CD14-positive monocyte (primary cell): ENCODE measurements at regions not wholly inside any gene's neighbourhood (a gene's known extent, or its start where the extent isn't known, plus 50 kb on each side); places are given as distances from the start of the nearest gene placed in this dataset.

ENCODE experiments used
- DNase-seq, 3 donors: peaks; one replicate each; pipeline ENCODE4 v3.0.0-alpha.2; 2011 to 2022
- H2AFZ ChIP-seq: 2 replicates; pipeline ENCODE4 v1.6.0; 2012; ENCODE audit warnings: mild to moderate bottlenecking, low read depth, low read length, inconsistent platforms; ENCODE audit not compliant: insufficient read depth, poor library complexity, severe bottlenecking
- H3K27ac ChIP-seq, 2 donors: 1 replicate in 1 of 2; 2 replicates in 1 of 2; pipeline ENCODE4 v1.5.1; 2012 to 2013; ENCODE audit warnings: low read length in 2 of 2, control low read depth in 1 of 2, inconsistent platforms in 1 of 2, low read depth in 1 of 2, mild to moderate bottlenecking in 1 of 2
- H3K27me3 ChIP-seq, 2 donors: one replicate each; pipeline versions ENCODE4 v1.6.0 to v1.6.1; 2011 to 2013; ENCODE audit warnings: low read length in 2 of 2; ENCODE audit not compliant: control insufficient read depth in 2 of 2, insufficient read depth in 2 of 2
- H3K36me3 ChIP-seq, 2 donors: replicated peaks in 1 of 2; 1 replicate in 1 of 2; 2 replicates in 1 of 2; pipeline versions ENCODE4 v1.5.1 to v1.6.1; 2012 to 2013; ENCODE audit warnings: low read length in 2 of 2, control low read depth in 1 of 2, inconsistent platforms in 1 of 2, mild to moderate bottlenecking in 1 of 2; ENCODE audit not compliant: insufficient read depth in 2 of 2, control insufficient read depth in 1 of 2
- H3K4me1 ChIP-seq, 2 donors: 1 replicate in 1 of 2; 2 replicates in 1 of 2; pipeline versions ENCODE4 v1.5.1 to v1.6.1; 2012 to 2013; ENCODE audit warnings: low read length in 2 of 2, control low read depth in 1 of 2, inconsistent platforms in 1 of 2, mild to moderate bottlenecking in 1 of 2, moderate library complexity in 1 of 2; ENCODE audit not compliant: insufficient read depth in 2 of 2, control insufficient read depth in 1 of 2
- H3K4me2 ChIP-seq: replicated peaks from 2 replicates; pipeline ENCODE3; 2012; ENCODE audit warnings: low read length, moderate library complexity, mild to moderate bottlenecking; ENCODE audit not compliant: poor library complexity, severe bottlenecking; ENCODE audit errors: extremely low read depth
- H3K4me3 ChIP-seq, 3 experiments: fragments of 200-600 bp in 1 of 3; sonication (generic) in 1 of 3; replicated peaks in 1 of 3; 1 replicate in 2 of 3; 2 replicates in 1 of 3; pipeline ENCODE4 v1.5.1; 2011 to 2013; ENCODE audit warnings: low read length in 3 of 3, mild to moderate bottlenecking in 3 of 3, control low read depth in 2 of 3, low read depth in 2 of 3, inconsistent platforms in 1 of 3, moderate library complexity in 1 of 3
- H3K79me2 ChIP-seq: 2 replicates; pipeline ENCODE4 v1.6.0; 2012; ENCODE audit warnings: mild to moderate bottlenecking, control low read depth, inconsistent platforms, low read length, moderate library complexity; ENCODE audit not compliant: insufficient read depth
- H3K9ac ChIP-seq: 2 replicates; pipeline ENCODE4 v1.6.0; 2017; ENCODE audit warnings: low read length, mild to moderate bottlenecking; ENCODE audit not compliant: insufficient read depth, poor library complexity, severe bottlenecking
- H3K9me3 ChIP-seq, 2 donors: replicated peaks in 1 of 2; 1 replicate in 1 of 2; 2 replicates in 1 of 2; pipeline versions ENCODE4 v1.5.1 to v1.6.1; 2012 to 2013; ENCODE audit warnings: low read length in 2 of 2, control low read depth in 1 of 2; ENCODE audit not compliant: control insufficient read depth in 1 of 2, insufficient read depth in 1 of 2
- H4K20me1 ChIP-seq: 2 replicates; pipeline ENCODE4 v1.6.0; 2012; ENCODE audit warnings: mild to moderate bottlenecking, low read length, control low read depth, moderate library complexity; ENCODE audit not compliant: insufficient read depth
- H3K27ac Mint-ChIP-seq, 7 donors: one replicate each; pipeline ENCODE4 v1.8.0; 2020; ENCODE audit warnings: mild to moderate bottlenecking in 7 of 7, mixed read lengths in 7 of 7, moderate library complexity in 6 of 7, inconsistent platforms in 2 of 7
- H3K27me3 Mint-ChIP-seq, 3 donors: one replicate each; pipeline ENCODE4 v1.8.0; 2021 to 2022; ENCODE audit warnings: low read depth in 3 of 3, mild to moderate bottlenecking in 3 of 3, mixed read lengths in 3 of 3, moderate library complexity in 3 of 3, inconsistent platforms in 1 of 3
- H3K36me3 Mint-ChIP-seq, 2 donors: one replicate each; pipeline ENCODE4 v1.8.0; 2020; ENCODE audit warnings: mixed read lengths in 2 of 2, inconsistent platforms in 1 of 2, mild to moderate bottlenecking in 1 of 2
- H3K4me1 Mint-ChIP-seq: one replicate; pipeline ENCODE4 v1.8.0; 2020; ENCODE audit warnings: mild to moderate bottlenecking, mixed read lengths
- H3K4me3 Mint-ChIP-seq, 2 donors: one replicate each; pipeline ENCODE4 v1.8.0; 2020; ENCODE audit warnings: mild to moderate bottlenecking in 2 of 2, mixed read lengths in 2 of 2, moderate library complexity in 1 of 2
- H3K9me3 Mint-ChIP-seq, 7 donors: one replicate each; pipeline ENCODE4 v1.8.0; 2020 to 2022; ENCODE audit warnings: mixed read lengths in 7 of 7, mild to moderate bottlenecking in 6 of 7, moderate library complexity in 6 of 7, inconsistent platforms in 2 of 7
- WGBS: methylation state at CpG from one replicate; pipeline ENCODE4 v1.1.5; 2013; ENCODE audit warnings: missing lambda C conversion rate; ENCODE audit not compliant: insufficient coverage; 5-methylcytosine and 5-hydroxymethylcytosine counted together
- intact Hi-C, 2 donors: fragments of 100-400 bp; cut with micrococcal nuclease; formaldehyde crosslinking; loops; one replicate each; pipeline versions ENCODE4 v1.15.0 to v1.15.1; 2023
- TF ChIP-seq, protein P1 (sequence below): fragments of 200-600 bp; IDR thresholded peaks from one replicate; pipeline ENCODE4 v1.8.0; 2022; ENCODE audit warnings: antibody characterized with exemption, mild to moderate bottlenecking

DNA sequence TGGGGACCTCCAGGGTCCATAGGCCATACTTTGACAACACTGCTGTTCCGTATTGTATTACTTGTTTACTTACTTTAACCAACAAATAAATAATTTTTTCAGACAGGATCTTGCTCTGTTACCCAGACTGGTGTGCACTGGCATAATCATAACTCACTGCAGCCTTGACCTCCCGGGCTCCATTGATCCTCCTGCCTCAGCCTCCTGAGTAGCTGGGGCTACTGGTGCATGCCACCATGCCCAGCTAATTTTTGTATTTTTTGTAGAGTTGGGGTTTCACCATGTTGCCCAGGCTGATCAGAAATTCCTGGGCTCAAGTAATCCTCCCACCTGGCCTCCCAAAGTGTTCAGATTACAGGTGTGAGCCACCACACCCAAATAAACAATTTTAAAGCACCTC lies 64.9 kb upstream of the C15orf39 start:
- H3K4me2 ChIP-seq: peak overlapping the region; percentile 58
- no CpG with 5 or more reads among the region's 2 CpGs for WGBS
- H3K27ac ChIP-seq: no peak overlapping the region
- no peak overlapping the region for H2AFZ ChIP-seq
- H3K36me3 ChIP-seq: no peaks in the 10 kb centered on the region
- Mint-ChIP-seq H3K27me3 (peaks cover 0 to 3% (median 1%) of the 10 kb centered on the region in 3 donors), H3K4me3 (no peak overlapping the region), H3K36me3 (peaks cover 0 to 3% of the 10 kb centered on the region in 2 donors), H3K27ac (peak overlapping the region in 1 of 7 donors; percentile 53), H3K4me1 (peaks cover 40% of the 10 kb centered on the region), H3K9me3 (peaks cover 7 to 15% (median 14%) of the 10 kb centered on the region in 7 donors)
- no peak for DNase-seq
- H3K4me1 ChIP-seq: peaks cover 32 to 49% of the 10 kb centered on the region in 2 donors
- TF ChIP-seq, protein P1, sequence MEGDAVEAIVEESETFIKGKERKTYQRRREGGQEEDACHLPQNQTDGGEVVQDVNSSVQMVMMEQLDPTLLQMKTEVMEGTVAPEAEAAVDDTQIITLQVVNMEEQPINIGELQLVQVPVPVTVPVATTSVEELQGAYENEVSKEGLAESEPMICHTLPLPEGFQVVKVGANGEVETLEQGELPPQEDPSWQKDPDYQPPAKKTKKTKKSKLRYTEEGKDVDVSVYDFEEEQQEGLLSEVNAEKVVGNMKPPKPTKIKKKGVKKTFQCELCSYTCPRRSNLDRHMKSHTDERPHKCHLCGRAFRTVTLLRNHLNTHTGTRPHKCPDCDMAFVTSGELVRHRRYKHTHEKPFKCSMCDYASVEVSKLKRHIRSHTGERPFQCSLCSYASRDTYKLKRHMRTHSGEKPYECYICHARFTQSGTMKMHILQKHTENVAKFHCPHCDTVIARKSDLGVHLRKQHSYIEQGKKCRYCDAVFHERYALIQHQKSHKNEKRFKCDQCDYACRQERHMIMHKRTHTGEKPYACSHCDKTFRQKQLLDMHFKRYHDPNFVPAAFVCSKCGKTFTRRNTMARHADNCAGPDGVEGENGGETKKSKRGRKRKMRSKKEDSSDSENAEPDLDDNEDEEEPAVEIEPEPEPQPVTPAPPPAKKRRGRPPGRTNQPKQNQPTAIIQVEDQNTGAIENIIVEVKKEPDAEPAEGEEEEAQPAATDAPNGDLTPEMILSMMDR: no peak
- intact Hi-C loops: loop anchor here in 1 of 2 donors (5.0 to 10.0 kb wide), 2 partner anchors 48 to 66 kb away; partner anchors contain the start of gene C15orf39
- no peak overlapping the region for H3K9ac ChIP-seq
- peaks cover 0 to 14% of the 10 kb centered on the region in 2 donors for H3K9me3 ChIP-seq
- H3K27me3 ChIP-seq: no peaks in the 10 kb centered on the region
- peak overlapping the region in 1 of 3 experiments; percentile 41 for H3K4me3 ChIP-seq
- no peaks in the 10 kb centered on the region for H3K79me2 ChIP-seq
- H4K20me1 ChIP-seq: no peaks in the 10 kb centered on the region

DNA sequence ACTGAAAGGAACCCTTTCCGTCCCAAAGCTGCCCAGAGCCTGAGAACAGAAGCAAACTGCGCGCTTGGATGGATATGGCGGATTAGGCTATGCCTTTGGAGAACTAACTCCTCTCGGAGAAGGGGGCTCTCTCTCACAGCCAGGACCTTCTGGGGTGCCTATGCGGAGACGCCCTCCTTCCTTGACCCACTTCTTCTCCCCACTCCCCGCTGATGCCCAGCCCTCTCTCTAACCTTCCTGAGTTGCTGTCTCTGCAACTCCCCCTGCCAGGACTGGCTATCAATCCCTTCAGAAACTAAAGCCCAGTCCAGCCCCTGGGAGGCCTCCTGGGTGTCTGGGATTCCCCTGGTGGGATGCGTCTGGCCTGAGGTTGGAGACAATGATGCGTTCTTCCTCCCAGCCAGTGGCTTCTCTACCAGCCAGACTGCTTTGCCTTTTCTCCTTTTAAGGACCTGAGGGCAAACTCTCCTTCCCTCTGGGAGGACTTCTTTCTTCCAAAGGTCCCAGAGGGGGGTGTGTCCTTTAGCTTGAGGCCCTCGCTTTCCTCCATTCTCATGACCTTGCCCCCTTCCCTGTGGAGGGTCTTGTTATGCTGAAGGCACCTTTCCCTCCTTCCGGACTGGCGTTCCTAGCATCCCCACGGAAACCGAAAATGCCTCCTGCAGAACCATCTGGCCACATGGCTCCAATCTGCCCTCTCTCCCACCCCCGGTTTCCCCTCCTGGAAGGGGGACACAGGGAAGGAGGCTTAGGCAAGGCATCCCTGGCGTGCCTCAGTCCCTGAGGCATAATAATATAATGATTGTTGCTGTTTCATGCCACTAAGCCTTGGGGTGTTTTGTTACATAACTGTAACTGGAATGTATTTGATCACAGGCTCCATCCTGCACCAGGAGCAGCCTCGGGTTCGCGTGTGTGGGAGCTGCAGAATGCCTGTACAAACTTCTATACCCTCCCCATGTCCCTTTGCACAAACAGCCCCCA lies 63.4 kb upstream of the C15orf39 start:
- peaks cover 14 to 30% of the 10 kb centered on the region in 2 donors for H3K9me3 ChIP-seq
- H3K4me2 ChIP-seq: no peak overlapping the region
- Mint-ChIP-seq H3K27ac (peak overlapping the region in 1 of 7 donors; percentile 14), H3K9me3 (peaks cover 18 to 31% (median 27%) of the 10 kb centered on the region in 7 donors), H3K4me1 (peaks cover 33% of the 10 kb centered on the region), H3K4me3 (no peak overlapping the region), H3K27me3 (peaks cover 0 to 3% (median 1%) of the 10 kb centered on the region in 3 donors), H3K36me3 (peaks cover 3 to 7% of the 10 kb centered on the region in 2 donors)
- H2AFZ ChIP-seq: no peak overlapping the region
- TF ChIP-seq, protein P1: no peak
- WGBS: 90% methylated on average over 8 of the region's 20 CpGs
- H3K27ac ChIP-seq: no peak overlapping the region
- peaks cover 21 to 37% of the 10 kb centered on the region in 2 donors for H3K4me1 ChIP-seq
- DNase-seq: no peak
- no peak overlapping the region for H3K9ac ChIP-seq
- H3K79me2 ChIP-seq: no peaks in the 10 kb centered on the region
- intact Hi-C loops: loop anchor here in 1 of 2 donors (5.0 to 10.0 kb wide), 2 partner anchors 46 to 64 kb away; partner anchors contain the start of gene C15orf39
- H4K20me1 ChIP-seq: no peaks in the 10 kb centered on the region
- H3K27me3 ChIP-seq: no peaks in the 10 kb centered on the region
- H3K4me3 ChIP-seq: no peak overlapping the region
- H3K36me3 ChIP-seq: no peaks in the 10 kb centered on the region
